Vagina (tissue), 2 donors: ENCODE measurements at regions not wholly inside any gene's neighbourhood (a gene's known extent, or its start where the extent isn't known, plus 50 kb on each side); places are given as distances from the start of the nearest gene placed in this dataset.

Experiments used
- POLR2A ChIP-seq, 2 donors: fragments of 450-650 bp; IDR thresholded peaks; one replicate each; pipeline ENCODE4 v1.6.1; 2017; ENCODE audit warnings: antibody characterized with exemption in 2 of 2, mild to moderate bottlenecking in 2 of 2, moderate library complexity in 2 of 2
- TF ChIP-seq, protein P1 (sequence below), 3 experiments: fragments of 450-650 bp in 2 of 3; fragments of 200-600 bp in 1 of 3; sonication (generic) in 1 of 3; IDR thresholded peaks; one replicate each; pipeline ENCODE4 v1.5.1; 2017 to 2019; ENCODE audit warnings: antibody characterized with exemption in 3 of 3, mild to moderate bottlenecking in 2 of 3, moderate library complexity in 2 of 3

DNA sequence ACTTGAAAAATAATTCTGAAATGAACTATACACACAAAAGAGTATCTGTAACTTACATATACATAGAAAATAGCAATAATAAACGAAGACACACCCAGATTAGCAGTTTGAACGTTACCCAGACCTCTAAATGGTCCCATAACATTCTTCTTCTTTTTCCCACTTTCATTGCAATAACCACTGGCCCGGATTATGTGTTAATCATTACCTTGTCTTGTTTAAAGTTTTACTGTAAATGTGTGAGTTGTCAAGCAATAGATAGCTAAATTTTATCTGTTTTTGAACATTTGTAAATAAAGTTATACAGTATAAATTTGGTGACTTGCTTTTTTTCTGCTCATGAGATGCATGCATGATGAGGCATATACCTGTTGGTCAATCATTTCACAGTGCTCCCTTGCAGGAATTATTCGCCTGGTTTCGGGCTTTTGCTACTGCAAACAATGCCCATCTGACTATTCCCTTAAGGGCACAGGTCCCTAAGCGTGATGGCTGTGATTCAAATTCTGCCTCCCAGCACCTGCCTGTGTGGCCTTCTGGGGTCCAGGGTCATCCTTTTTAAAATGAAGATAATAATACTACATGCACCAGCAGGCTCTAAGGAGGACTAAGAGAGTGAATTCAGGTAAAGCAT lies 66.1 kb downstream of the GADD45G start:
- TF ChIP-seq, protein P1, sequence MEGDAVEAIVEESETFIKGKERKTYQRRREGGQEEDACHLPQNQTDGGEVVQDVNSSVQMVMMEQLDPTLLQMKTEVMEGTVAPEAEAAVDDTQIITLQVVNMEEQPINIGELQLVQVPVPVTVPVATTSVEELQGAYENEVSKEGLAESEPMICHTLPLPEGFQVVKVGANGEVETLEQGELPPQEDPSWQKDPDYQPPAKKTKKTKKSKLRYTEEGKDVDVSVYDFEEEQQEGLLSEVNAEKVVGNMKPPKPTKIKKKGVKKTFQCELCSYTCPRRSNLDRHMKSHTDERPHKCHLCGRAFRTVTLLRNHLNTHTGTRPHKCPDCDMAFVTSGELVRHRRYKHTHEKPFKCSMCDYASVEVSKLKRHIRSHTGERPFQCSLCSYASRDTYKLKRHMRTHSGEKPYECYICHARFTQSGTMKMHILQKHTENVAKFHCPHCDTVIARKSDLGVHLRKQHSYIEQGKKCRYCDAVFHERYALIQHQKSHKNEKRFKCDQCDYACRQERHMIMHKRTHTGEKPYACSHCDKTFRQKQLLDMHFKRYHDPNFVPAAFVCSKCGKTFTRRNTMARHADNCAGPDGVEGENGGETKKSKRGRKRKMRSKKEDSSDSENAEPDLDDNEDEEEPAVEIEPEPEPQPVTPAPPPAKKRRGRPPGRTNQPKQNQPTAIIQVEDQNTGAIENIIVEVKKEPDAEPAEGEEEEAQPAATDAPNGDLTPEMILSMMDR (IDR thresholded peaks at IDR 0.05): no peak
- TF ChIP-seq POLR2A (IDR thresholded peaks at IDR 0.05): no peak
